Hepatocyte (in vitro differentiated cells): ENCODE measurements at regions not wholly inside any gene's neighbourhood (a gene's known extent, or its start where the extent isn't known, plus 50 kb on each side); places are given as distances from the start of the nearest gene placed in this dataset.
A peak's percentile ranks its signal among the peaks of the same experiment; 100 is the strongest.
"Not testable (repeated sequence)": the region's sequence is repeated elsewhere in the genome, so short reads cannot be mapped to it uniquely, and the experiment has no call there.

Experiments used
- DNase-seq: peaks from one replicate; pipeline ENCODE4 v3.0.0-alpha.2; 2016; ENCODE audit warnings: low spot score
- H2AFZ ChIP-seq: fragments of 200-600 bp; sonication (generic); 2 replicates; pipeline ENCODE4 v1.6.0; 2016; ENCODE audit warnings: antibody characterized with exemption, mild to moderate bottlenecking
- H3K27ac ChIP-seq: fragments of 200-600 bp; sonication (generic); 2 replicates; pipeline ENCODE4 v1.5.1; 2016; ENCODE audit warnings: mild to moderate bottlenecking
- H3K27me3 ChIP-seq: fragments of 200-600 bp; sonication (generic); 2 replicates; pipeline ENCODE4 v1.6.1; 2016
- H3K36me3 ChIP-seq: fragments of 200-600 bp; sonication (generic); replicated peaks from 2 replicates; pipeline ENCODE4 v1.5.1; 2016; ENCODE audit warnings: low read depth; ENCODE audit not compliant: insufficient read depth
- H3K4me1 ChIP-seq: fragments of 200-600 bp; sonication (generic); 2 replicates; pipeline ENCODE4 v1.5.1; 2016; ENCODE audit warnings: mild to moderate bottlenecking, moderate library complexity; ENCODE audit not compliant: insufficient read depth
- H3K4me2 ChIP-seq: fragments of 200-600 bp; sonication (generic); 2 replicates; pipeline ENCODE4 v1.6.0; 2016
- H3K4me3 ChIP-seq: fragments of 200-600 bp; sonication (generic); 2 replicates; pipeline ENCODE4 v1.5.1; 2016; ENCODE audit warnings: mild to moderate bottlenecking
- H3K79me2 ChIP-seq: fragments of 200-600 bp; sonication (generic); 2 replicates; pipeline ENCODE4 v1.6.0; 2017; ENCODE audit warnings: mild to moderate bottlenecking
- H3K9me2 ChIP-seq: fragments of 200-600 bp; sonication (generic); replicated peaks from 2 replicates; pipeline ENCODE4 v1.6.0; 2017; ENCODE audit warnings: mild to moderate bottlenecking; ENCODE audit not compliant: insufficient read depth
- H3K9me3 ChIP-seq: fragments of 200-600 bp; sonication (generic); 2 replicates; pipeline ENCODE4 v1.5.1; 2016; ENCODE audit warnings: low read depth, mild to moderate bottlenecking
- H4K20me1 ChIP-seq: fragments of 200-600 bp; sonication (generic); 2 replicates; pipeline ENCODE4 v1.6.0; 2016; ENCODE audit warnings: mild to moderate bottlenecking; ENCODE audit not compliant: insufficient read depth, poor library complexity, severe bottlenecking
- EZH2 ChIP-seq: fragments of 200-600 bp; sonication (generic); IDR thresholded peaks from 2 replicates; pipeline ENCODE4 v1.6.1; 2016; ENCODE audit warnings: antibody characterized with exemption, mild to moderate bottlenecking, borderline replicate concordance
- EZH2phosphoT487 ChIP-seq: fragments of 200-600 bp; sonication (generic); IDR thresholded peaks from one replicate; pipeline ENCODE4 v1.6.1; 2018; ENCODE audit warnings: antibody characterized with exemption, mild to moderate bottlenecking, low read depth, moderate library complexity; ENCODE audit not compliant: unreplicated experiment, severe bottlenecking
- WGBS: methylation state at CpG from one replicate; pipeline ENCODE4 v1.1.6; 2016; ENCODE audit warnings: low lambda C conversion rate; ENCODE audit errors: missing lambda C conversion rate; 5-methylcytosine and 5-hydroxymethylcytosine counted together
- TF ChIP-seq, protein P1 (sequence below): fragments of 200-600 bp; sonication (generic); IDR thresholded peaks from 2 replicates; pipeline ENCODE4 v1.5.1; 2016; ENCODE audit warnings: antibody characterized with exemption, mild to moderate bottlenecking; ENCODE audit not compliant: poor library complexity

GRCh38 chr6:19721766-19722377, 115.3 kb upstream of the ID4 start:
- no peaks in the 10 kb centered on the region for H3K27me3 ChIP-seq
- DNase-seq: no peak
- no peaks in the 10 kb centered on the region for H3K9me3 ChIP-seq
- no peak overlapping the region for H3K4me2 ChIP-seq
- no peaks in the 10 kb centered on the region for H3K36me3 ChIP-seq
- no peaks in the 10 kb centered on the region for H3K79me2 ChIP-seq
- H2AFZ ChIP-seq: no peak overlapping the region
- 88% methylated on average over 11 of the region's 11 CpGs for WGBS
- H3K4me1 ChIP-seq: peaks cover 7% of the 10 kb centered on the region
- no peak overlapping the region for H3K27ac ChIP-seq
- H3K4me3 ChIP-seq: no peak overlapping the region
- no peaks in the 10 kb centered on the region for H4K20me1 ChIP-seq
- no peaks in the 10 kb centered on the region for H3K9me2 ChIP-seq
- TF ChIP-seq EZH2: no peak
- TF ChIP-seq, protein P1, sequence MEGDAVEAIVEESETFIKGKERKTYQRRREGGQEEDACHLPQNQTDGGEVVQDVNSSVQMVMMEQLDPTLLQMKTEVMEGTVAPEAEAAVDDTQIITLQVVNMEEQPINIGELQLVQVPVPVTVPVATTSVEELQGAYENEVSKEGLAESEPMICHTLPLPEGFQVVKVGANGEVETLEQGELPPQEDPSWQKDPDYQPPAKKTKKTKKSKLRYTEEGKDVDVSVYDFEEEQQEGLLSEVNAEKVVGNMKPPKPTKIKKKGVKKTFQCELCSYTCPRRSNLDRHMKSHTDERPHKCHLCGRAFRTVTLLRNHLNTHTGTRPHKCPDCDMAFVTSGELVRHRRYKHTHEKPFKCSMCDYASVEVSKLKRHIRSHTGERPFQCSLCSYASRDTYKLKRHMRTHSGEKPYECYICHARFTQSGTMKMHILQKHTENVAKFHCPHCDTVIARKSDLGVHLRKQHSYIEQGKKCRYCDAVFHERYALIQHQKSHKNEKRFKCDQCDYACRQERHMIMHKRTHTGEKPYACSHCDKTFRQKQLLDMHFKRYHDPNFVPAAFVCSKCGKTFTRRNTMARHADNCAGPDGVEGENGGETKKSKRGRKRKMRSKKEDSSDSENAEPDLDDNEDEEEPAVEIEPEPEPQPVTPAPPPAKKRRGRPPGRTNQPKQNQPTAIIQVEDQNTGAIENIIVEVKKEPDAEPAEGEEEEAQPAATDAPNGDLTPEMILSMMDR: no peak
- no peak for TF ChIP-seq EZH2phosphoT487

DNA sequence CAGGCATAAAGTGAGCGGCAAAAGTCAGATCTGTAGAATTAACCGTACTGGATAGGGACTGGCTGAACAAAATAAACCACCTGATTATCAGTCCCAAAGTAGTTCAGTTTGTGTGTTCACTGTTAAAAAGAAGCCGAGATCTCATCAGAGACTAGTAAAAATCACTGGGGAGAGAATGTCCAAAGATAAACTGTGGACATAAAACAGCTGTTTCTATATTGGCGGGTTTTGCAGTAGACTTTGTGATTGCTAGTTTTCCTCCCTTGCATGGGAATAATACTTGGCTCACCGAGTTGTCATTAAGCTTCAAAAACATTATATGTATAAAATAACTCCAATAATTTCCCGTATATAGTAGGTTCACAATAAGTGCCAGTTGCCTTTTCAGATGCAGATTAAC, 114.2 kb upstream of the ID4 start:
- H3K4me1 ChIP-seq: peaks cover 7% of the 10 kb centered on the region
- no peak overlapping the region for H3K4me3 ChIP-seq
- TF ChIP-seq, protein P1: no peak
- no peak for TF ChIP-seq EZH2phosphoT487
- no peak for TF ChIP-seq EZH2
- no peaks in the 10 kb centered on the region for H3K9me2 ChIP-seq
- DNase-seq: no peak
- no peak overlapping the region for H3K4me2 ChIP-seq
- H3K79me2 ChIP-seq: no peaks in the 10 kb centered on the region
- no peaks in the 10 kb centered on the region for H3K27me3 ChIP-seq
- WGBS: 76% methylated on average over 6 of the region's 6 CpGs
- no peak overlapping the region for H3K27ac ChIP-seq
- no peak overlapping the region for H2AFZ ChIP-seq
- no peaks in the 10 kb centered on the region for H3K9me3 ChIP-seq
- no peaks in the 10 kb centered on the region for H3K36me3 ChIP-seq
- H4K20me1 ChIP-seq: no peaks in the 10 kb centered on the region

- TF ChIP-seq, protein P1: no peak
- TF ChIP-seq EZH2phosphoT487 (no peak), EZH2 (no peak)
- Histone ChIP-seq H3K36me3 (no peaks in the 10 kb centered on the region), H3K4me1 (peaks cover 7% of the 10 kb centered on the region), H3K9me2 (no peaks in the 10 kb centered on the region), H2AFZ (no peak overlapping the region), H4K20me1 (no peaks in the 10 kb centered on the region), H3K4me2 (no peak overlapping the region), H3K27ac (no peak overlapping the region), H3K79me2 (no peaks in the 10 kb centered on the region), H3K27me3 (no peaks in the 10 kb centered on the region), H3K9me3 (no peaks in the 10 kb centered on the region), H3K4me3 (no peak overlapping the region)
- peak; percentile 6 for DNase-seq
Observed at GRCh38 chr6:19723545-19723944, 113.6 kb upstream of the ID4 start.

GRCh38 chr6:19725436-19725835, 111.7 kb upstream of the ID4 start:
- H3K36me3 ChIP-seq, DNase-seq, H3K4me1 ChIP-seq: not testable (repeated sequence)

More at GRCh38 chr6:19725436-19725835, 111.7 kb upstream of the ID4 start:
- H3K4me2 ChIP-seq, H4K20me1 ChIP-seq, H2AFZ ChIP-seq, H3K27me3 ChIP-seq, H3K4me3 ChIP-seq, H3K27ac ChIP-seq, H3K9me3 ChIP-seq, H3K9me2 ChIP-seq, H3K79me2 ChIP-seq: not testable (repeated sequence)
